ENCODE measurements at regions not wholly inside any gene's neighbourhood (a gene's known extent, or its start where the extent isn't known, plus 50 kb on each side); places are given as distances from the start of the nearest gene placed in this dataset.

DNA sequence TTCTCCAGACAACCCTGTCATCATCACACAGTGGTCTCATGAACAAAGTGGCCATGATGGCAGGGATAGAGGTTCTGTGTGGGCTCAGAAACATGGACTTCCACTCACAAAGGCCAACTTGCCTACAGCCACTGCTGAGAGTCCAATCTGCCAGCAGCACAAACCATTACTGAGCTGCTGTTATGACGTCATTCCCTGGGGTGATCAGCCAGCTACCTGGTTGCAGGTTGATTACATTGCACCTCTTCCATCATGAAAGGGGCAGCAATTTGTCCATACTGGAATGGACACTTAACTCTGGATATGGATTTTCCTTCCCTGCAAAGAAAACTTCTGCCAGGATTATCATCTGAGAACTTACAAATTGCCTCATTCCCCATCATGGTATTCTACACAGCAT is 1275.9 kb downstream of the TYW1 start:
- no peaks in the 10 kb centered on the region for H3K36me3 Mint-ChIP-seq (ENCODE audit: low read depth, unreplicated experiment)
- peaks cover under 1% of the 10 kb centered on the region for H3K9me3 Mint-ChIP-seq (ENCODE audit: unreplicated experiment)
- no peak overlapping the region for H3K27ac Mint-ChIP-seq (ENCODE audit: unreplicated experiment)
- Histone ChIP-seq H3K36me3 (ENCODE audit: insufficient read depth, low read length) (no peaks in the 10 kb centered on the region), H4K20me1 (ENCODE audit: insufficient read depth, low read length) (no peaks in the 10 kb centered on the region), H2AFZ (ENCODE audit: low read depth, low read length) (no peak overlapping the region), H3K27me3 (ENCODE audit: insufficient read depth, low read length) (no peaks in the 10 kb centered on the region), H3K79me2 (ENCODE audit: insufficient read depth, low read length) (no peaks in the 10 kb centered on the region), H3K9ac (ENCODE audit: low read length) (no peak overlapping the region), H3K4me3 (ENCODE audit: insufficient read depth, low read depth, low read length) (no peak overlapping the region), H3K4me2 (ENCODE audit: low read length) (no peak overlapping the region), H3K4me1 (ENCODE audit: insufficient read depth, low read length) (peaks cover 8% of the 10 kb centered on the region), H3K9me3 (ENCODE audit: insufficient read depth, low read depth, low read length) (no peaks in the 10 kb centered on the region), H3K27ac (ENCODE audit: low read depth, low read length) (no peak overlapping the region)
- no peak overlapping the region for H3K4me3 Mint-ChIP-seq (ENCODE audit: unreplicated experiment)
- no peak for FAIRE-seq
- H3K4me1 Mint-ChIP-seq (ENCODE audit: low read depth, unreplicated experiment): no peaks in the 10 kb centered on the region
- H3K27me3 Mint-ChIP-seq (ENCODE audit: low read depth, unreplicated experiment): no peaks in the 10 kb centered on the region
- no peak for DNase-seq (ENCODE audit: low read depth)
- TF ChIP-seq, protein P1, sequence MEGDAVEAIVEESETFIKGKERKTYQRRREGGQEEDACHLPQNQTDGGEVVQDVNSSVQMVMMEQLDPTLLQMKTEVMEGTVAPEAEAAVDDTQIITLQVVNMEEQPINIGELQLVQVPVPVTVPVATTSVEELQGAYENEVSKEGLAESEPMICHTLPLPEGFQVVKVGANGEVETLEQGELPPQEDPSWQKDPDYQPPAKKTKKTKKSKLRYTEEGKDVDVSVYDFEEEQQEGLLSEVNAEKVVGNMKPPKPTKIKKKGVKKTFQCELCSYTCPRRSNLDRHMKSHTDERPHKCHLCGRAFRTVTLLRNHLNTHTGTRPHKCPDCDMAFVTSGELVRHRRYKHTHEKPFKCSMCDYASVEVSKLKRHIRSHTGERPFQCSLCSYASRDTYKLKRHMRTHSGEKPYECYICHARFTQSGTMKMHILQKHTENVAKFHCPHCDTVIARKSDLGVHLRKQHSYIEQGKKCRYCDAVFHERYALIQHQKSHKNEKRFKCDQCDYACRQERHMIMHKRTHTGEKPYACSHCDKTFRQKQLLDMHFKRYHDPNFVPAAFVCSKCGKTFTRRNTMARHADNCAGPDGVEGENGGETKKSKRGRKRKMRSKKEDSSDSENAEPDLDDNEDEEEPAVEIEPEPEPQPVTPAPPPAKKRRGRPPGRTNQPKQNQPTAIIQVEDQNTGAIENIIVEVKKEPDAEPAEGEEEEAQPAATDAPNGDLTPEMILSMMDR (IDR thresholded peaks at IDR 0.05; ENCODE audit: insufficient read depth, low read depth, low read length): no peak
- no peak for TF ChIP-seq EZH2 (IDR thresholded peaks at IDR 0.05; ENCODE audit: insufficient read depth, low read length)

DNA sequence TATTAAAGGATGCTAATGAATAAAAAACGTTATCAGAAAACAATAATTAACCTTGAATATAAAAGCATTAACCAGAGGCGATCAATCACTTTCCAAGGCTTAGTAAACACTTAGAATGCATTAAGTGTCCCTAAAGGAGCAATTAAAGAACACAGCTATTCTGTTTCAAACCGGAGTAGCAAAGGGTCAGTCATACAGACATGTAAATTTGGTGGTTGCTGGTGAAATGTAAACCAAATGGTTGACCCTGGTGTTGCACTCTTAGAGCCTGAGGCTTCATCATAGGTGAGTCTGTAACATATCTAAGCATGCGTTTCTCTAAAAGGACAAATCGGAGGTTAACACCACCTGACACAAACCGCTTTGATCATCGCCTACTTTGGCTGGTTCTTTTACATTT is 1280.1 kb downstream of the TYW1 start:
- Mint-ChIP-seq H3K9me3 (ENCODE audit: unreplicated experiment) (peaks cover 9% of the 10 kb centered on the region), H3K4me3 (ENCODE audit: unreplicated experiment) (no peak overlapping the region), H3K27ac (ENCODE audit: unreplicated experiment) (no peak overlapping the region), H3K4me1 (ENCODE audit: low read depth, unreplicated experiment) (no peaks in the 10 kb centered on the region), H3K27me3 (ENCODE audit: low read depth, unreplicated experiment) (no peaks in the 10 kb centered on the region), H3K36me3 (ENCODE audit: low read depth, unreplicated experiment) (no peaks in the 10 kb centered on the region)
- H4K20me1 ChIP-seq (ENCODE audit: insufficient read depth, low read length): no peaks in the 10 kb centered on the region
- H3K9ac ChIP-seq (ENCODE audit: low read length): no peak overlapping the region
- H3K4me1 ChIP-seq (ENCODE audit: insufficient read depth, low read length): no peaks in the 10 kb centered on the region
- DNase-seq (ENCODE audit: low read depth) (no peak), FAIRE-seq (no peak)
- H3K36me3 ChIP-seq (ENCODE audit: insufficient read depth, low read length): no peaks in the 10 kb centered on the region
- H3K27me3 ChIP-seq (ENCODE audit: insufficient read depth, low read length): no peaks in the 10 kb centered on the region
- no peak overlapping the region for H3K4me3 ChIP-seq (ENCODE audit: insufficient read depth, low read depth, low read length)
- no peak overlapping the region for H2AFZ ChIP-seq (ENCODE audit: low read depth, low read length)
- H3K79me2 ChIP-seq (ENCODE audit: insufficient read depth, low read length): no peaks in the 10 kb centered on the region
- H3K4me2 ChIP-seq (ENCODE audit: low read length): no peak overlapping the region
- TF ChIP-seq EZH2 (IDR thresholded peaks at IDR 0.05; ENCODE audit: insufficient read depth, low read length): no peak
- TF ChIP-seq, protein P1 (IDR thresholded peaks at IDR 0.05; ENCODE audit: insufficient read depth, low read depth, low read length): no peak
- H3K9me3 ChIP-seq (ENCODE audit: insufficient read depth, low read depth, low read length): peaks cover 2% of the 10 kb centered on the region
- H3K27ac ChIP-seq (ENCODE audit: low read depth, low read length): no peak overlapping the region

DNA sequence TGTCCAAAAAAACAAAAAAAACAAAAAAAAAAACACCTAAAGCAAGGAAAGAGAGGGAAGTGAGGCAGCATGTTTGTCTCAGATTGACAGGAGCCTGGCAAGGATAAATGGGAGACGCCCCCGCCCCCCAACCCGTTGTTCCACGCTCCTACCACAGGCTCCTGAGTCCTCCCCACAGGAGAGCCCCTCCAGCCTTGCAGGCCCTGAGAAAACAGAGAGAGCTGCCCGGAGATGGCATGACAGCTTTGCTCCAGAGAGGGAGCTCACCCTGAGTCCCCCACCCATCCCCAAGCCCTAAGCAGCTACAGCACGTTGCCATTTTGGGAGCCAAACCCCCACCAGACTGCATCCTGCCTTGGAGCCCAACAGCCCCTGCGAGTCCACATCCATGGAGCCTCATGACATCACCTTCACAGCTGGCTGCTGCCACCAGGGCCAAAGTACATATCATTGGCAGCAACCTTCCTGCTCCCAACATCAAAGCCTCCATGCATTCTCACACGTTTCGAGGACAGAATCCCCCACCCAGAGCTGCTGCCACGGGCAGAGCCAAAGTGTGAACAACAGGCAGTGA is 1283.3 kb downstream of the TYW1 start:
- Histone ChIP-seq H3K9ac (ENCODE audit: low read length) (no peak overlapping the region), H3K9me3 (ENCODE audit: insufficient read depth, low read depth, low read length) (peaks cover 2% of the 10 kb centered on the region), H4K20me1 (ENCODE audit: insufficient read depth, low read length) (no peaks in the 10 kb centered on the region), H3K27ac (ENCODE audit: low read depth, low read length) (no peak overlapping the region), H2AFZ (ENCODE audit: low read depth, low read length) (no peak overlapping the region), H3K79me2 (ENCODE audit: insufficient read depth, low read length) (no peaks in the 10 kb centered on the region), H3K36me3 (ENCODE audit: insufficient read depth, low read length) (no peaks in the 10 kb centered on the region), H3K27me3 (ENCODE audit: insufficient read depth, low read length) (no peaks in the 10 kb centered on the region), H3K4me3 (ENCODE audit: insufficient read depth, low read depth, low read length) (no peak overlapping the region), H3K4me2 (ENCODE audit: low read length) (no peak overlapping the region), H3K4me1 (ENCODE audit: insufficient read depth, low read length) (no peaks in the 10 kb centered on the region)
- H3K4me1 Mint-ChIP-seq (ENCODE audit: low read depth, unreplicated experiment): no peaks in the 10 kb centered on the region
- no peak overlapping the region for H3K27ac Mint-ChIP-seq (ENCODE audit: unreplicated experiment)
- TF ChIP-seq, protein P1 (IDR thresholded peaks at IDR 0.05; ENCODE audit: insufficient read depth, low read depth, low read length): no peak
- no peak for TF ChIP-seq EZH2 (IDR thresholded peaks at IDR 0.05; ENCODE audit: insufficient read depth, low read length)
- no peak overlapping the region for H3K4me3 Mint-ChIP-seq (ENCODE audit: unreplicated experiment)
- no peaks in the 10 kb centered on the region for H3K36me3 Mint-ChIP-seq (ENCODE audit: low read depth, unreplicated experiment)
- DNase-seq (ENCODE audit: low read depth) (no peak), FAIRE-seq (no peak)
- H3K27me3 Mint-ChIP-seq (ENCODE audit: low read depth, unreplicated experiment): no peaks in the 10 kb centered on the region
- peaks cover 9% of the 10 kb centered on the region for H3K9me3 Mint-ChIP-seq (ENCODE audit: unreplicated experiment)

Measured in astrocyte (in vitro differentiated cells and primary cell).